ENCODE measurements at regions not wholly inside any gene's neighbourhood (a gene's known extent, or its start where the extent isn't known, plus 50 kb on each side); places are given as distances from the start of the nearest gene placed in this dataset.

DNA sequence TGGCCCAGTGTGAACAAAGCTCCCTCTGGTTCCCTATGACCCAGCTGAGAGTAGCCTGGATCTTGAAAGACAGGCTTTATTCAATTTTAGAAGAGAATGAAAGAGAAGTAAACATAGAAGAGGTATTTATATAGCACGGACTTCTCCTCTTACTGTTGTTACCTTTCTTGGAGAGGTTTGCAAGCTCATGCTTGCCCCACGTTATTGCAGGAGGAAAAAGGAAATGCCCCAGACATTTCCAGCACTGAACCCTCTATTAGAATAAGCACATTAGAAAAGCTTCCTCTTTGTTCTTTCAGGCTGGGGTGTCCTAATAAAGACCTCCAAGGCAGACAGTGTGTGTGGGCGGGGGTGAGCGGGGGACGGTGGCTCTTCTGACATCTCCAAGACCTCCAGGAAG is 98.7 kb upstream of the AGBL1 start:
- no peak overlapping the region for H2AFZ ChIP-seq (ENCODE audit: insufficient read depth, low read depth, low read length, poor library complexity, severe bottlenecking)
- H3K4me1 ChIP-seq (ENCODE audit: control insufficient read depth in 2 of 2, insufficient read depth in 2 of 2, low read length in 2 of 2) = no peaks in the 10 kb centered on the region
- ATAC-seq (ENCODE audit: low read depth) (no peak), DNase-seq (no peak)
- peaks cover 10% of the 10 kb centered on the region for H3K27me3 Mint-ChIP-seq
- no peaks in the 10 kb centered on the region for H3K36me3 ChIP-seq (replicated peaks in 1 of 2; ENCODE audit: control extremely low read depth in 1 of 2, control insufficient read depth in 1 of 2, extremely low read depth in 1 of 2, insufficient read depth in 2 of 2, low read length in 1 of 2)
- H3K4me1 Mint-ChIP-seq = no peaks in the 10 kb centered on the region
- H3K27ac ChIP-seq (ENCODE audit: low read length in 2 of 2) = no peak overlapping the region
- no peaks in the 10 kb centered on the region for H4K20me1 ChIP-seq (ENCODE audit: control insufficient read depth, insufficient read depth, low read length, poor library complexity, severe bottlenecking)
- H3K27me3 ChIP-seq (replicated peaks in 1 of 4; ENCODE audit: control extremely low read depth in 1 of 4, control insufficient read depth in 3 of 4, insufficient read depth in 4 of 4, low read length in 3 of 4) = peaks cover 0 to 3% (median 0%) of the 10 kb centered on the region in 4 experiments
- H3K4me3 ChIP-seq (ENCODE audit: control extremely low read depth in 1 of 5, extremely low read depth in 1 of 5, insufficient read depth in 1 of 5, low read depth in 2 of 5, low read length in 4 of 5) = no peak overlapping the region
- CTCF ChIA-PET = no interaction called here
- no peak overlapping the region for H3K9ac ChIP-seq (ENCODE audit: low read length)
- TF ChIP-seq, protein P1, sequence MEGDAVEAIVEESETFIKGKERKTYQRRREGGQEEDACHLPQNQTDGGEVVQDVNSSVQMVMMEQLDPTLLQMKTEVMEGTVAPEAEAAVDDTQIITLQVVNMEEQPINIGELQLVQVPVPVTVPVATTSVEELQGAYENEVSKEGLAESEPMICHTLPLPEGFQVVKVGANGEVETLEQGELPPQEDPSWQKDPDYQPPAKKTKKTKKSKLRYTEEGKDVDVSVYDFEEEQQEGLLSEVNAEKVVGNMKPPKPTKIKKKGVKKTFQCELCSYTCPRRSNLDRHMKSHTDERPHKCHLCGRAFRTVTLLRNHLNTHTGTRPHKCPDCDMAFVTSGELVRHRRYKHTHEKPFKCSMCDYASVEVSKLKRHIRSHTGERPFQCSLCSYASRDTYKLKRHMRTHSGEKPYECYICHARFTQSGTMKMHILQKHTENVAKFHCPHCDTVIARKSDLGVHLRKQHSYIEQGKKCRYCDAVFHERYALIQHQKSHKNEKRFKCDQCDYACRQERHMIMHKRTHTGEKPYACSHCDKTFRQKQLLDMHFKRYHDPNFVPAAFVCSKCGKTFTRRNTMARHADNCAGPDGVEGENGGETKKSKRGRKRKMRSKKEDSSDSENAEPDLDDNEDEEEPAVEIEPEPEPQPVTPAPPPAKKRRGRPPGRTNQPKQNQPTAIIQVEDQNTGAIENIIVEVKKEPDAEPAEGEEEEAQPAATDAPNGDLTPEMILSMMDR (IDR thresholded peaks at IDR 0.05) = no peak
- no peak overlapping the region for H3K27ac Mint-ChIP-seq
- intact Hi-C loops (cut with micrococcal nuclease) = no loop called here
- no peak overlapping the region for H3K4me3 Mint-ChIP-seq
- H3K9me3 ChIP-seq (ENCODE audit: control extremely low read depth in 1 of 3, control insufficient read depth in 2 of 3, insufficient read depth in 1 of 3, low read length in 2 of 3) = peaks cover 0 to 7% (median 0%) of the 10 kb centered on the region in 3 donors
- H3K4me2 ChIP-seq (replicated peaks; ENCODE audit: low read depth, low read length, poor library complexity, severe bottlenecking) = no peak overlapping the region
- no CpG with 5 or more reads among the region's 5 CpGs for WGBS (ENCODE audit: insufficient coverage)
- no peaks in the 10 kb centered on the region for H3K9me3 Mint-ChIP-seq (ENCODE audit: insufficient read depth)
- H3K79me2 ChIP-seq (ENCODE audit: control insufficient read depth, insufficient read depth, low read length) = no peaks in the 10 kb centered on the region
- POLR2A ChIA-PET = no interaction called here

DNA sequence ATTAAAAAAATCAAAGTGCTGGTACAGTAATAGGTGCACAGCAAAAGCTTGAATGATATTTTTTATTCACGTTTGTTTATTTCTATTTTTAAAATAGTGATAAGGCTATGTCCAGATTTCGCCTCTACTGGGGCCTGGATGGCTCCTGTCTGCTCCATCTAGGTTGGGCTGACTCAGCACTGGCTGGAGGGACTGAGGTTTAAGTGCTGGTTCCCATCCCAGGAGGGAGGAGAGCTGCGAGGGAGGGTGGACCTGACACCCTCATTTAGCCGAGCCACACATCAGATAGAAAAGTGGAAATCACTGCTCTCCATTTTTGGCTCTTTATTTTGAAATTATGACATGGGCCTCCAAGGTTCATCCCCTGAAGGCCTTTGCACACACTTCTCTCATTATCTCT is 95.4 kb upstream of the AGBL1 start:
- ChIA-PET CTCF (no interaction called here), POLR2A (no interaction called here)
- DNase-seq = no peak
- Mint-ChIP-seq H3K27me3 (peaks cover 4% of the 10 kb centered on the region), H3K4me1 (no peaks in the 10 kb centered on the region), H3K9me3 (ENCODE audit: insufficient read depth) (no peaks in the 10 kb centered on the region), H3K27ac (no peak overlapping the region), H3K4me3 (no peak overlapping the region)
- H3K9ac ChIP-seq (ENCODE audit: low read length) = no peak overlapping the region
- no peak overlapping the region for H3K4me2 ChIP-seq (replicated peaks; ENCODE audit: low read depth, low read length, poor library complexity, severe bottlenecking)
- WGBS (ENCODE audit: insufficient coverage) = 80% methylated on average over 1 of the region's 4 CpGs
- H3K27me3 ChIP-seq (replicated peaks in 1 of 4; ENCODE audit: control extremely low read depth in 1 of 4, control insufficient read depth in 3 of 4, insufficient read depth in 4 of 4, low read length in 3 of 4) = no peaks in the 10 kb centered on the region
- TF ChIP-seq, protein P1 (IDR thresholded peaks at IDR 0.05) = no peak
- TF ChIP-seq EZH2 (IDR thresholded peaks at IDR 0.05; ENCODE audit: borderline replicate concordance, insufficient read depth, low read depth, low read length, poor library complexity, severe bottlenecking) = no peak
- peaks cover 0 to 5% (median 0%) of the 10 kb centered on the region in 3 donors for H3K9me3 ChIP-seq (ENCODE audit: control extremely low read depth in 1 of 3, control insufficient read depth in 2 of 3, insufficient read depth in 1 of 3, low read length in 2 of 3)
- no peaks in the 10 kb centered on the region for H3K4me1 ChIP-seq (ENCODE audit: control insufficient read depth in 2 of 2, insufficient read depth in 2 of 2, low read length in 2 of 2)
- intact Hi-C loops (cut with micrococcal nuclease) = no loop called here
- no peaks in the 10 kb centered on the region for H4K20me1 ChIP-seq (ENCODE audit: control insufficient read depth, insufficient read depth, low read length, poor library complexity, severe bottlenecking)
- no peak overlapping the region for H3K27ac ChIP-seq (ENCODE audit: low read length in 2 of 2)
- no peaks in the 10 kb centered on the region for H3K79me2 ChIP-seq (ENCODE audit: control insufficient read depth, insufficient read depth, low read length)
- no peak overlapping the region for H3K4me3 ChIP-seq (ENCODE audit: control extremely low read depth in 1 of 5, extremely low read depth in 1 of 5, insufficient read depth in 1 of 5, low read depth in 2 of 5, low read length in 4 of 5)
- H3K36me3 ChIP-seq (replicated peaks in 1 of 2; ENCODE audit: control extremely low read depth in 1 of 2, control insufficient read depth in 1 of 2, extremely low read depth in 1 of 2, insufficient read depth in 2 of 2, low read length in 1 of 2) = no peaks in the 10 kb centered on the region
- H2AFZ ChIP-seq (ENCODE audit: insufficient read depth, low read depth, low read length, poor library complexity, severe bottlenecking) = no peak overlapping the region
- no peak for ATAC-seq (ENCODE audit: low read depth)

All from B cell (primary cell).